ENCODE measurements at regions not wholly inside any gene's neighbourhood (a gene's known extent, or its start where the extent isn't known, plus 50 kb on each side); places are given as distances from the start of the nearest gene placed in this dataset.
"Not testable (repeated sequence)": the region's sequence is repeated elsewhere in the genome, so short reads cannot be mapped to it uniquely, and the experiment has no call there.

- DNase-seq (ENCODE audit: extremely low read depth in 1 of 2, low read depth in 1 of 2) = no peak
Measured at GRCh38 chr2:217604527-217605194, 398.1 kb downstream of the TNS1 start.

DNA sequence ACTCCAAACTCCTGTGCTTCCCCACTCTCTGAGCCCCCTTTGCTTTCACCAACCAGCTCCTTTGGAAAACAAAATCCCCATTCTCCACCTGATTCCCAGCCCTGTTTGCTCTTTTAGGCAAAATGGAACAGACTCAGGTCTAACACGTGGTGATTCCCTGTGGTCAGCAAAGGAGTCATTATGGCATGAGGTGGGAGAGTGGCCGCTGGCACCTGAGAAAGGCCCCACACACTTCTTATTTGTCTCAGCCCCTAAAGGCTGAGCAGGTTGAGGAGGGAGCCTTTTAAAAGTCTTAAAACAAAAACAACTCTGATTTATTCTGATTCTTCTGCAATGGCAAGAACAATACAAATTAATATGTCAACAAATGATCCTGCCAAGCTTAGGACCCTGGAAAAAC lies 401.2 kb downstream of the TNS1 start:
- DNase-seq (ENCODE audit: extremely low read depth in 1 of 2, low read depth in 1 of 2) = no peak

- DNase-seq (ENCODE audit: extremely low read depth in 1 of 2, low read depth in 1 of 2) = no peak
Measured at GRCh38 chr2:217599906-217600305, 402.9 kb downstream of the TNS1 start.

- DNase-seq (ENCODE audit: extremely low read depth in 1 of 2, low read depth in 1 of 2) = no peak
Measured at GRCh38 chr2:217597681-217598080, 405.1 kb downstream of the TNS1 start.

DNA sequence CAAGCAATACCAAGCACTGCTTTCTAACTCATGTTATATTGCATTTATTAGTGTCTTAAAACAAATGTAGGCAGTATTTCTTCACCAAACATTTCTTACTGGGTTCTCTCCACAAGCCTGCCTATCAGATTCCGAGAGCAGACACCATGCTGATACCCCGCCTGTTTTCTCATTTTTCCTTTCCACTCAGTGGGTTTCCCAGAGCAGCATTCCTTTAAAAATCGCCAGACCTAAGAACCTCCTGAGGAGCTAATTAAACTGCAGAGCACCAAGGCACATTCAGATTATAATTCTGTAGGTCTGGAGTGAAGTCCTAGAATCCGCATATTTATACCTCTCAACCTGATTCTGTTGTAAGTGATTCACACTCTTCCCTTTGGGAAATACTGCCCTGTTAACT lies 405.6 kb downstream of the TNS1 start:
- no peak for DNase-seq (ENCODE audit: extremely low read depth in 1 of 2, low read depth in 1 of 2)

- DNase-seq (ENCODE audit: extremely low read depth in 1 of 2, low read depth in 1 of 2) = no peak
Measured at GRCh38 chr2:217593732-217594131, 409.1 kb downstream of the TNS1 start.

DNA sequence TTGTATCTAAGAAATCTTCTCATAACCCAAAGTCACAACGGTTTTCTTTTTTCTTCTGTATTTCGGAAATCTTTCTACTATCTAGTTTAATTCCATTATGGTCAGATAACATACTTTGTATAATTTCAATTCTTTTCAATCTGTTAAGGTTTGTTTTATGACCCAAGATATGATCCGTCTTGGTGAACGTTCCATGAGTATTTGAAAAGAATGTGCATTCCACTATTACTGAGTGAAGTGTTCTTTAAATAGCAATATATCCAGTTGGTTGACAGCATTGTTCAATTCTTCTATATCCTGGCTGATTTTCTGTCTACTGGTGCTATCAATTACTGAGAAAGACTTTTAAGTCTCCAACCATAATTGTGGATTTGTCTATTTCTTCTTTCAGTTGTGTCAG lies 414.5 kb downstream of the TNS1 start:
- DNase-seq (ENCODE audit: extremely low read depth in 1 of 2, low read depth in 1 of 2) = no peak

DNA sequence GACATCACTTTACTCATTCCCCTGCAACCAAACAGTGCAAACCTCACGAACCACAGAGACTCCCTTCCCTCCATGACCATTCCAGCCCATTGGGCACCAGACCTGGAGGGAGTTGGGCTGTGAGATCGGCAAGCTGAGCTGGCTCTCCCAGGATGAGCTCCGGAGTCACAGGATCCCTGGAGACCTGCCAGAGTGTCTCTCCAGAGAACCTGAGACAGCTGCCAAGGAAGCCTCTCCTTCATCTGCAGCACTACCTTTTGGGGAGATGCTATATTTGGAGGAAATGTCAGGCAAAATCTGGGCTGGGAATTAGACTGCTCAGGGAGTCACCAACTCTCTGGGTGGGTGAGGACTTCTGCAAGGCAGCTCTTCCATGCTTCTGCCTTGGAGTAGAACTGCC lies 417.4 kb downstream of the TNS1 start:
- DNase-seq (ENCODE audit: extremely low read depth in 1 of 2, low read depth in 1 of 2) = no peak

DNA sequence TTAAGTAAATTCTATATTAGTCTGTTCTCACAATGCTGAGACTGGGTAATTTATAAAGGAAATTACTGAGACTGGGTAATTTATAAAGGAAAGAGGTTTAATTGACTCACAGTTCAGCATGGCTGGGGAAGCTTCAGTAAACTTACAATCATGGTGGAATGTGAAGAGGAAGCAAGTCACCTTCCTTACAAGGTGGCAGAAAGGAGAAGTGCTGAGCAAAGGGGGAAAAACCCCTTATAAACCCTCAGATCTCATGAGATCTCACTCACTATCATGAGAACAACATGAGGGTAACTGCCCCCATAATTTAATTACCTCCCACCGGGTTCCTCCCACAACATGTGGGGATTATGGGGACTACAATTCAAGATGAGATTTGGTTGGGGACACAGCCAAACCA lies 422.4 kb downstream of the TNS1 start:
- not testable (repeated sequence) for DNase-seq (ENCODE audit: extremely low read depth in 1 of 2, low read depth in 1 of 2)

DNA sequence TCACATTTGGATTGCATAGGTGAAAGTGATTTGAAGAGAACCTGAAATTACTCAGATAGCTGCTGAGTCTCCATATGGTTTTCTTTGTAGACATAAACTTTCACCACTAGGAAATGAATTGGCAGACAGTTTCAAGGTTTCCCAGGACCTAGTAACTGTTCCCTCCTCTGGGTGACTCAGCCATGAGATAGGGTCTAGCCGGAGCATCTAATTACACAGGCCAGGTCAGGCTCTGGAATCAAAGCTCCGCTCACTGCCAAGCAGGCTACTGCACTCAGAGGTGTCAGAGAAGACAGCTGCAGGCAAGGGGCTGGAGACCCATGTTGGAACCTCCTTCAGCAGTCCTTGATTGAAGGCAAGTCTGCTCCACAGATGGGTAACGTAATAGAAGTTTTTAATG lies 429.2 kb downstream of the TNS1 start:
- DNase-seq (ENCODE audit: extremely low read depth in 1 of 2, low read depth in 1 of 2) = no peak

- DNase-seq (ENCODE audit: extremely low read depth in 1 of 2, low read depth in 1 of 2) = no peak
Measured at GRCh38 chr2:217570394-217570793, 432.4 kb downstream of the TNS1 start.

- no peak for DNase-seq (ENCODE audit: extremely low read depth in 1 of 2, low read depth in 1 of 2)
Measured at GRCh38 chr2:217568289-217568971, 434.4 kb downstream of the TNS1 start.

DNA sequence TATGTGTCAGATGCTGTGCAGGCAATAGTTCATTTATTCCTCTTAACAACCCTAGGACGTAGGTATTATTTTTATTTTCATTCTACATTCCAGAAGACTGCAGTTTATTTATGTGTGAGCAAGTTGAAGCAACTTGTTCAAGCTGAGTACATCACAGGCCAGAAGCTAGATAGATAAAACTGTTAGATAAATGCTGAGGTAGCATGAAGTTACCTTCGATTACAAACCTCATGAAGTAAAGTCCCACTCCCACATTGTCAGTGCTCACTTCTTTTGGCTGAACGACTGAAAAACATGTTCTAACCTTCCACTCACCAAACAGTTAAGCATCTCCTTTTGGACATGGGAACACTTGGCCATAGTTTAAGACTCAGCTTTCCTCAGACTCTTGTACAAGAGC lies 439.2 kb downstream of the TNS1 start:
- no peak for DNase-seq (ENCODE audit: extremely low read depth in 1 of 2, low read depth in 1 of 2)

DNA sequence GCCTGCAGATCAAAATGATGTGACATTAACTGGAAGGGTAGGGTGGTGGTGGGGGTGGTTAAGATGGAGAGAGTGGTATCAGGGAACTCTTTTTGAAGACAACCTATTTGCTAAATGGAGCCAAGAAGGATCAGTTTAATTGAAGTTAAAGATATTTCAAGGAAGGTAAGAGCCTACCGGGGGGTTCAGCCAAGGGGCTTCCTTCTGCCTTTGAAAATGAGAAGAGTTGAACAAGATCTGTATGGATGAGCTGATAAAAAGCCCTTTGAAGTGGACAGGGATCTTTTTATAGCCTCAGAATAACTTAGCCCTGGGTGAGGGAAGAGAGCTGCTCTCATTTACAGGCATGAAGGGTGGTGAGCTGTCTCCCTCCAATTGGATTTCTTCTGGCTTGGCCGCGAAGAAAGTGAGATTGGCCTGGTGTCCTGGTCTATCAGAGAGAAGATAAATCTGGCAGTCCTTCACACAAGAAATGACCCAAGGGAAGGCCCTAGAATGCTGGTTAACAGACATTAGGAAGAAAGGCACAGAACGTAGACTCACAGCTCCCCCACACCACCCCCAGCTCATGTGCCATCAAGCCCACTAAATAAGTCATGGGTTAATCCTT lies 439.8 kb downstream of the TNS1 start:
- no peak for DNase-seq (ENCODE audit: extremely low read depth in 1 of 2, low read depth in 1 of 2)

DNA sequence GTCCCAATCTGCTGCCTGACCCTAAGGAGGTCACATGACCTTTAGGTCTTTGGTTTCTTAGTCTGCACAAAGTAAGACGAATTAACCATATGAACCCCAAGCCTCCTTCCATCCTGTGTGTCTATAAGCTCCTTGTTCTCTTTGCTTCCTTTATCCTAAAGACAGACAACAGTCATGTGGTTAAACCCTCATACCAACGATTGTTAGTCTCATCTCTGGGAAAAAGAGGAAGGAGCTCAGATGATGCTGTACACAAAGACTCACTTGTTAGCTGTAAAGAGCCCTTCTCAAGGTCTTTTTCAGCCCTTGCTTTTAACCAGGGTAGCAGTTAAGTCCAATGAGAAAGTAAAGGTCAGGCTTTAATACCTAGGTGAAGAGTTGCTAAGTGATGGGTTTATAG lies 443.7 kb downstream of the TNS1 start:
- no peak for DNase-seq (ENCODE audit: extremely low read depth in 1 of 2, low read depth in 1 of 2)

GRCh38 chr2:217555081-217555876 lies 447.5 kb downstream of the TNS1 start:
- no peak for DNase-seq (ENCODE audit: extremely low read depth in 1 of 2, low read depth in 1 of 2)

DNA sequence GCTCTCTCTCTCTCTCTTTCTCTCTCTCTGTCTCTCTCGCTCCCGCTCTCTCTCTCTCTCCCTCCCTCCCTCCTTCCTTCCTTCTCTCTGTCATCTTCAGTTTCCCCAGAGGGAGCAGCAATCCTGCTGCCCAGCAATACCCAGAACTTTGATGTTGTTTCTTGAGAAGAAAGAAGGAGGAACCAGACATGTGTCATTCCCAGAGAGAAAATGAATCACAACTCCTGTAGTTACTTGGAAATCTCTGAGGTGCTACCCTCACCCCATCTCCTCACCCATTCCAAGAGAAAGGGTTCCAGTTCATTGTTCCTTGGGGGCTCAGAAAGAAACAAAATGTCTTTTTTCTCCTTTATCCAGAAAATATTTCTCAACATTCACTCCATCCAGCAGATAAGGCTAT lies 449.1 kb downstream of the TNS1 start:
- no peak for DNase-seq (ENCODE audit: extremely low read depth in 1 of 2, low read depth in 1 of 2)

DNA sequence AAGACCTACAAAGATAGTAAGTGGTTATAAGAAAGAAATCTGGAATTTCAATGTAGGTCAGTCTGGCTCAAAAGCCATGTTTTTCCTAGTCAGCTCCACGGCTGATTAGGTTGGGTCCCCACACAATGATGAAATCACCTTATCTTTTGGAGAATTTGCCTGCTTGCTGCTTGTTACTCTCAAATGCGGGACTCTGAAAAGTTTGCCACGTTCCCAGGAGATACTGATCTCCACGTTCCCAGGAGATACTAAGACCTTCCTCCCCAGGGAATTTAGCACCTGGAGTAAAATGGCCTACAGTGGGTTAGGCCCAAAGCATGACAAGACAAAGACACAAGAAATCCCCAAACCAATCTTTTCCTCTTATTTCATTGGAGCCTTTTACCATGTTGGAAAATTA lies 449.6 kb downstream of the TNS1 start:
- DNase-seq (ENCODE audit: extremely low read depth in 1 of 2, low read depth in 1 of 2) = no peak

DNA sequence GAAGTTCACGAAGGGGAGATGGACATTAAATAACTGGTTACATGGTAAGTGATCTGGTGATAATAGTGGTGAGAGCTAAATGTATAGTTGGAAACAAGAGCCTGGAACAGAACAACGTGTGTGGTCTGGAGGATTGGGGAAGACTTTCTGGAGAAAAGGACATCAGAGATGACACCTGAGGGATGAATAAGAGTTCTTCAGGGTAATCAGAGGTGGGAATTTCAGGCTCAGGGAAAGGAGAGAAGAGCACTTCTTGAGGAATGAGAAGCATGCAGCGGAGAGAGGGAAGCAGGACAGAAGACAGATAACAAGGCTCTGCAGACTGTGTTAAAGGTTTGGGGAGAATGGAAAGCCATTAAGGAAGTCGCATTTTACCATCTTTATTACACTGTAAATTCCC lies 450.7 kb downstream of the TNS1 start:
- no peak for DNase-seq (ENCODE audit: extremely low read depth in 1 of 2, low read depth in 1 of 2)

DNA sequence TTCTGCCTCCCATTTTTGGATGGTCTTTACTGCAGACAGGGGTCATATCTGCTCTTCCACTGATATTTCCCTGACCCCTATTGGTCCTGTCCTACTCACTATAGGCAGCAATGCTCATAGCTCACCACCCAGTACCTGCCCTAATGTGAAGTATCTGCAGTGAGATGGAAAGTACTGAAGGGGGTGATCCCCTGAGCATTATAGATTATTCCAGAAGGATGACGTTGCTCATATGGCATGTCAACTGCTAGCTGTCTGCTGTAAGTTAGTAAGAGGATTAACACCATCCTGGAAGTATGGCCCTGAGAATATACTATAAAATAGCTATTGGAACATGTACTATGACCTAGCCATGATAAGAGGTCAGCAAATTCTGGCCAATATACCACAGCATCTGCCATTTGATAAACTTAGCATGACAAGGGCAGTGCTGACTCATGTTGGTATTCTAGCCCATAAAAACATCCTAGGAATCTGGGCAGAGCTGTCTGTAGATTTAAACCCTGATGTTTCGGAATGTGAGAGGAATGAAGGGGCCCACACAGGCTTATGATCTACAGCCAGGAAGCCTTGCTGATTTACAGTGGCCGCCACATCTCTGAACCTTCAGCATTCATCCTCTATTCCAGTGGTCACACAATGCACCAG lies 451.4 kb downstream of the TNS1 start:
- DNase-seq (ENCODE audit: extremely low read depth in 1 of 2, low read depth in 1 of 2) = no peak

DNA sequence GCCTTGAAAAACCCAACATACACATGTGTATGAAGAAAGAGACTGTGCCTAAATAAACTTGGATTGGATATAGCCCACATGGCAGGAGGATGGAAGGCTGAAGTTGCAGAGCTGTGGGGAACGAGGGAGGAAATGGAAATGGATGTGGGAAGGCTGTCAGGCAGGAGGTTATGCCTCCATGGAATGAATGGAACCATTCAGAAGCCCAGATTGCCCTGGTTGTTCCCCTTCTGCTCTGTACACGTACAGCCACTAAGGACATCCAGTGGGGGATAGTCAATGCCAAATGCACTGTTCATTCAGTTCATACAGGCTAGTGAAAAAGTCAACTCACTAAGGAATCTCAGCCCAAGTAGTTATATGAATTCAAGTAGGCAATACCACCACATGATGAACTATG lies 463.7 kb downstream of the TNS1 start:
- no peak for DNase-seq (ENCODE audit: extremely low read depth in 1 of 2, low read depth in 1 of 2)
